ENCODE measurements at regions not wholly inside any gene's neighbourhood (a gene's known extent, or its start where the extent isn't known, plus 50 kb on each side); places are given as distances from the start of the nearest gene placed in this dataset.

- TF ChIP-seq ZBTB7A (IDR thresholded peaks at IDR 0.05; ENCODE audit: low read depth), result no peak
- TF ChIP-seq NFIC (IDR thresholded peaks at IDR 0.05), result no peak
- no peak for TF ChIP-seq TCF12 (IDR thresholded peaks at IDR 0.05; ENCODE audit: low read depth)
- TF ChIP-seq RAD21 (IDR thresholded peaks at IDR 0.05; ENCODE audit: low read depth), result no peak
- TF ChIP-seq CREB1 (IDR thresholded peaks at IDR 0.05; ENCODE audit: low read depth), result no peak
- no peak for TF ChIP-seq CEBPB (IDR thresholded peaks at IDR 0.05)
- no peak for TF ChIP-seq TAF1 (IDR thresholded peaks at IDR 0.05; ENCODE audit: low read depth)
- no peak for TF ChIP-seq TEAD4 (IDR thresholded peaks at IDR 0.05)
- no peak for TF ChIP-seq EGR1 (IDR thresholded peaks at IDR 0.05)
- TF ChIP-seq REST (IDR thresholded peaks at IDR 0.05; ENCODE audit: low read depth), result no peak
- no peak for TF ChIP-seq USF1 (IDR thresholded peaks at IDR 0.05)
- TF ChIP-seq YY1 (IDR thresholded peaks at IDR 0.05; ENCODE audit: low read depth), result no peak
- no peak for TF ChIP-seq EP300 (IDR thresholded peaks at IDR 0.05; ENCODE audit: borderline replicate concordance)
- no peak for TF ChIP-seq MAX (IDR thresholded peaks at IDR 0.05)
These were observed 111.4 kb upstream of the SNX7 start for GRCh38 chr1:98550076-98550475.

GRCh38 chr1:98546319-98546718, 115.2 kb upstream of the SNX7 start:
- TF ChIP-seq EP300 (IDR thresholded peaks at IDR 0.05; ENCODE audit: borderline replicate concordance) (no peak), EGR1 (IDR thresholded peaks at IDR 0.05) (no peak), CEBPB (IDR thresholded peaks at IDR 0.05) (no peak), TAF1 (IDR thresholded peaks at IDR 0.05; ENCODE audit: low read depth) (no peak), RAD21 (IDR thresholded peaks at IDR 0.05; ENCODE audit: low read depth) (no peak), ZBTB7A (IDR thresholded peaks at IDR 0.05; ENCODE audit: low read depth) (no peak), CREB1 (IDR thresholded peaks at IDR 0.05; ENCODE audit: low read depth) (no peak), NFIC (IDR thresholded peaks at IDR 0.05) (no peak), TCF12 (IDR thresholded peaks at IDR 0.05; ENCODE audit: low read depth) (no peak), YY1 (IDR thresholded peaks at IDR 0.05; ENCODE audit: low read depth) (no peak), USF1 (IDR thresholded peaks at IDR 0.05) (no peak), REST (IDR thresholded peaks at IDR 0.05; ENCODE audit: low read depth) (no peak), FOXM1 (IDR thresholded peaks at IDR 0.05; ENCODE audit: borderline replicate concordance, low read depth) (no peak), TEAD4 (IDR thresholded peaks at IDR 0.05) (no peak), MAX (IDR thresholded peaks at IDR 0.05) (no peak)

GRCh38 chr1:98538106-98538505, 123.4 kb upstream of the SNX7 start:
- TF ChIP-seq USF1 (IDR thresholded peaks at IDR 0.05) (no peak), MAX (IDR thresholded peaks at IDR 0.05) (no peak), EP300 (IDR thresholded peaks at IDR 0.05; ENCODE audit: borderline replicate concordance) (no peak), CEBPB (IDR thresholded peaks at IDR 0.05) (no peak), REST (IDR thresholded peaks at IDR 0.05; ENCODE audit: low read depth) (no peak), TAF1 (IDR thresholded peaks at IDR 0.05; ENCODE audit: low read depth) (no peak), EGR1 (IDR thresholded peaks at IDR 0.05) (no peak), YY1 (IDR thresholded peaks at IDR 0.05; ENCODE audit: low read depth) (no peak), NFIC (IDR thresholded peaks at IDR 0.05) (no peak), ZBTB7A (IDR thresholded peaks at IDR 0.05; ENCODE audit: low read depth) (no peak), RAD21 (IDR thresholded peaks at IDR 0.05; ENCODE audit: low read depth) (no peak)

- no peak for TF ChIP-seq EGR1 (IDR thresholded peaks at IDR 0.05)
- no peak for TF ChIP-seq TCF12 (IDR thresholded peaks at IDR 0.05; ENCODE audit: low read depth)
- no peak for TF ChIP-seq TEAD4 (IDR thresholded peaks at IDR 0.05)
- no peak for TF ChIP-seq MAX (IDR thresholded peaks at IDR 0.05)
- no peak for TF ChIP-seq FOXM1 (IDR thresholded peaks at IDR 0.05; ENCODE audit: borderline replicate concordance, low read depth)
- no peak for TF ChIP-seq YY1 (IDR thresholded peaks at IDR 0.05; ENCODE audit: low read depth)
- no peak for TF ChIP-seq USF1 (IDR thresholded peaks at IDR 0.05)
- no peak for TF ChIP-seq EP300 (IDR thresholded peaks at IDR 0.05; ENCODE audit: borderline replicate concordance)
These were observed 138.3 kb upstream of the SNX7 start for GRCh38 chr1:98523256-98523655.

Data from Ishikawa (cell line).